Kidney epithelial cell (primary cell): ENCODE measurements at regions not wholly inside any gene's neighbourhood (a gene's known extent, or its start where the extent isn't known, plus 50 kb on each side); places are given as distances from the start of the nearest gene placed in this dataset.

Experiments
- DNase-seq: peaks from one replicate; pipeline ENCODE4 v3.0.0-alpha.2; 2010; ENCODE audit warnings: low read depth
- H3K27me3 ChIP-seq: 2 replicates; pipeline ENCODE4 v1.6.0; 2011; ENCODE audit warnings: low read length; ENCODE audit not compliant: control insufficient read depth, insufficient read depth
- H3K36me3 ChIP-seq: 2 replicates; pipeline ENCODE4 v1.5.1; 2011; ENCODE audit warnings: low read length; ENCODE audit not compliant: control insufficient read depth, insufficient read depth
- H3K4me3 ChIP-seq: 2 replicates; pipeline ENCODE4 v1.5.1; 2011; ENCODE audit warnings: low read depth, mild to moderate bottlenecking, control low read depth, low read length
- CTCF ChIP-seq: IDR thresholded peaks from 2 replicates; pipeline ENCODE4 v1.5.1; 2011; ENCODE audit warnings: mild to moderate bottlenecking, moderate library complexity, low read length, control low read depth, inconsistent platforms; ENCODE audit not compliant: insufficient read depth, poor library complexity, severe bottlenecking

GRCh38 chr22:49281467-49282340, 546.0 kb downstream of the BRD1 start:
- Histone ChIP-seq H3K4me3 (no peak overlapping the region), H3K27me3 (no peaks in the 10 kb centered on the region), H3K36me3 (no peaks in the 10 kb centered on the region)
- TF ChIP-seq CTCF = no peak
- no peak for DNase-seq

GRCh38 chr22:49278340-49278739, 549.3 kb downstream of the BRD1 start:
- TF ChIP-seq CTCF = no peak
- H3K4me3 ChIP-seq = no peak overlapping the region
- no peak for DNase-seq

GRCh38 chr22:49276567-49276966, 551.1 kb downstream of the BRD1 start:
- Histone ChIP-seq H3K36me3 (no peaks in the 10 kb centered on the region), H3K27me3 (no peaks in the 10 kb centered on the region), H3K4me3 (no peak overlapping the region)
- TF ChIP-seq CTCF = no peak
- DNase-seq = no peak

More at GRCh38 chr22:49278340-49278739, 549.3 kb downstream of the BRD1 start:
- no peaks in the 10 kb centered on the region for H3K27me3 ChIP-seq
- no peaks in the 10 kb centered on the region for H3K36me3 ChIP-seq

- no peaks in the 10 kb centered on the region for H3K36me3 ChIP-seq
- TF ChIP-seq CTCF = no peak
- no peaks in the 10 kb centered on the region for H3K27me3 ChIP-seq
- H3K4me3 ChIP-seq = no peak overlapping the region
- DNase-seq = no peak
Observed at GRCh38 chr22:49274754-49275380, 552.8 kb downstream of the BRD1 start.

- Histone ChIP-seq H3K4me3 (no peak overlapping the region), H3K36me3 (no peaks in the 10 kb centered on the region), H3K27me3 (no peaks in the 10 kb centered on the region)
- no peak for TF ChIP-seq CTCF
- DNase-seq = no peak
Observed at GRCh38 chr22:49272546-49273125, 555.0 kb downstream of the BRD1 start.
